ENCODE measurements at regions not wholly inside any gene's neighbourhood (a gene's known extent, or its start where the extent isn't known, plus 50 kb on each side); places are given as distances from the start of the nearest gene placed in this dataset.

DNA sequence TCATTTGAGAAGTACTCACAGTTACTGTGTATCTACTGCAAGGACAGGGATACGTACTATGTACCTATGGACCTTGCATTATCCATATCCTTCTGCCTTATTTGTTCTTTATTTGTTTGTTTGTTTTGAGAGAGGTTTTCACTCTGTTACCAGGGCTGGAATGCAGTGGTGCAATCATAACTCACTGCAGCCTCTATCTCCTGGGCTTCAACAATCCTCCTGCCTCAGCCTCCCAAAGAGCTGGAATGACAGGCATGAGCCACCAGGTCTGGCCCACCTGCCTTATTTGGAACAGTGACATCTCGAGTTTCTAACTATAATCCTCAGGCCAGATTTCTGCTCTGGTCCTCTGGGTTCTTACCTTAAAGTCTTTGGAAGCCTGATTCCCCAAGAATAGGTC lies 395.5 kb upstream of the PKN2 start:
- Histone ChIP-seq H3K9me3 (ENCODE audit: low read depth, low read length) (no peaks in the 10 kb centered on the region), H3K27me3 (ENCODE audit: insufficient read depth, low read length) (no peaks in the 10 kb centered on the region), H3K4me3 (ENCODE audit: low read length) (no peak overlapping the region), H3K4me1 (ENCODE audit: insufficient read depth, low read length) (no peaks in the 10 kb centered on the region)

DNA sequence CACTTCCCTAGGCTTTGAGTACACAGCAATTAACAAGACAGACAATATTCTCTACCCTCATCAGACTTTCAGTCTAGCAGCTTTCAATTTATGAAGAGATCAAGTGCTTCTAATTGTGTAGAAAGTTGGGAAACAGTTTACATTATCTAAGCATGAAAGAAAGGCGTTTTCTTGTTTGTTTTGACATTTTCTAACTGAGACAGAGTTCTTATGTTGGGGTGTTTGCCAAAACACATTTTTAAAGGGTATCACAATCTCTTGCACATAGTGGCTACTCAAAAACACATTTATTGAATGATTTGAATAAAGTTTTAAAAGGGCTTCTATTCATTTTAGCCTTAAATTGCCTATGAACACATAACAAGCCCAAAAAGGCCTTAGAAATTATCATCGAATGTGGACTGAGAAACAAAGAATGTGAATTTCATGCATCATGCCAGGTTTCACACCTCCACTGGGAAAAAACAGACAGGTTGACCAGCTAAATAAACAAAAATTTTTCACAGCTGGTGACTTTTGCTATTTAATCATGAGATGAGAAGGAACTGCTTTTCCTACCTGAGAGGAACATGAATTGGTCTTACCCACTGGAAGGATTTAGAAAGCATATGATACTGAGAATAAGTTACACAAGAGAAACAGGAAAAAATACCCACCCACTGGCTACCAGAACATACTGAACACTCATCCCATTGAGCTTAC lies 394.5 kb upstream of the PKN2 start:
- no peaks in the 10 kb centered on the region for H3K9me3 ChIP-seq (ENCODE audit: low read depth, low read length)
- no peaks in the 10 kb centered on the region for H3K4me1 ChIP-seq (ENCODE audit: insufficient read depth, low read length)
- no peaks in the 10 kb centered on the region for H3K27me3 ChIP-seq (ENCODE audit: insufficient read depth, low read length)
- H3K4me3 ChIP-seq (ENCODE audit: low read length): no peak overlapping the region

DNA sequence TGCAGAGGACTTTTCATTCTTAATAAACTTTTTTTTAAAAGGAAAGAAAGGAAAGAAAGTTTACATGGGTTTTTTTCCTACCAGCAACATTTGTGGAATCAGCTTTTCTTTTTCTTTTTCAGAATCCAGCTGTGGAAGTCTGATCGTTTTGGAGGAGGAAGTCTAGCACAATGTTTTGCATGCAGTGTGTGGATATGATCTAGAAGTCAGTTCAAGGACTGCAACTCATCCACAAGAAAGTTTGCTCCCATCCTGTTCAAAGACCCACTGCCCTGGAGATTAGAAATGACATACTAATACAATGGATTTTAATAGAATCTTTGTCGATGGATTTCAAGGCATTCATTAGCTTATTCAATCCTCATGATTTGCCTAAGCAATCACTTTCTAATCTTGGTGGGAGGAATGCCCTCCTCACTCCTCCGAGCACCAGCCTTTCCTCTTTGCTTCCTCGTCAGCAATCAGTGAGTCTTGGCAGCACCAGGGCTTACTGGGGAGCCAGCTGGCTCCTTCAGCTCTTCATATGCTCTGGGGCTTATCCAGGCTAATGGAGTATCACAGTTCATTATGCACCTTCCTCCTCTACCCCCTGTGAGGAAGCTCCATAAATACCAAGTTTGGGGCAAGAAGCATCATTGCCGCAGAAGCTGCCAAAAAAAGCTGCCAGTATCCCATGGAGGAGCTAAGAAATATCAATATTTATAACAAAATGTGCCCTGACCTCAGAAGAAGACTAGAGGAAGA lies 392.3 kb upstream of the PKN2 start:
- H3K4me1 ChIP-seq (ENCODE audit: insufficient read depth, low read length): no peaks in the 10 kb centered on the region
- no peaks in the 10 kb centered on the region for H3K9me3 ChIP-seq (ENCODE audit: low read depth, low read length)
- H3K27me3 ChIP-seq (ENCODE audit: insufficient read depth, low read length): no peaks in the 10 kb centered on the region
- H3K4me3 ChIP-seq (ENCODE audit: low read length): no peak overlapping the region

DNA sequence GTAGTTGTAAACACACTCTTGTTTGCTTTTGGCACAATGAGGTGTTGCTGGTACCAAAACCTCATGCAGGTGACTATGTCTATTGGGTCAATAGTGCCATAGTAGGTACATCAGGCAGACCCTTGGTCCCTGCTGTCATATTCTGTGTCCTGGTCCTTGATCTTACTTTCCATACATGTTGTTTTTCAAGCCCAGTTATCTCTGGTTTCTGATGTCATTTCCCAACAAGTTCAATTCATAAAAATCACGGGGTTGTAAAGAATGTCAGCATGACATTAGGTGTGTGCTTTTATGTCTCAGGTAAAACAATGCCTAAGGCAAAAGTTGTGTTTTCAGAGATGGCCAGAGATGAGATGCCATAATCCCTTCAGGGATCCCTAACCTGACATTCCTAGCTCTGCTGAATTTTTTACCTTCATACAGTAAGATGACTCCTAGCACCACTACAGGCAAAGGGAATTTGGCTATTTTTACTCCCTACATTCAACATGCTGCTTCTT lies 390.3 kb upstream of the PKN2 start:
- no peak overlapping the region for H3K4me3 ChIP-seq (ENCODE audit: low read length)
- H3K4me1 ChIP-seq (ENCODE audit: insufficient read depth, low read length): no peaks in the 10 kb centered on the region
- H3K27me3 ChIP-seq (ENCODE audit: insufficient read depth, low read length): no peaks in the 10 kb centered on the region
- no peaks in the 10 kb centered on the region for H3K9me3 ChIP-seq (ENCODE audit: low read depth, low read length)

DNA sequence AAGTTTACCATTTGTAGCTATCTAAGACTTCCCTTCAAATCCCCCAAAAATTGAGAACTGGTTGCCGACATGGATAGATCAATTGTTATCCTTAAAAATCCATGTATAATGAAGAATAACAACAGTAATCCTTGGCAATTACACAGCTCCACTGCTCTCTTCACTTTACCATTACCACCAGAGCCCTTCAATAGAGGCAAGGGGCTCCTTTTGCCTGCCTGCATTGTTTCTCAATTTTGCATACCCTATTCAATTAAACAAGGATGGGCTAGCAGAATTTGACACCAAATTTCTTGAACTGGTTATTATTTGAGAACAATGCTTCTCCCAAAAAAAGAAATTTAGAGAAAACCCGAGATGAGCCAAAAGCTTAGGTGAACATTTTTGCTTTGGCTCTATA lies 387.8 kb upstream of the PKN2 start:
- H3K27me3 ChIP-seq (ENCODE audit: insufficient read depth, low read length): no peaks in the 10 kb centered on the region
- no peaks in the 10 kb centered on the region for H3K9me3 ChIP-seq (ENCODE audit: low read depth, low read length)
- H3K4me3 ChIP-seq (ENCODE audit: low read length): no peak overlapping the region
- H3K4me1 ChIP-seq (ENCODE audit: insufficient read depth, low read length): no peaks in the 10 kb centered on the region

DNA sequence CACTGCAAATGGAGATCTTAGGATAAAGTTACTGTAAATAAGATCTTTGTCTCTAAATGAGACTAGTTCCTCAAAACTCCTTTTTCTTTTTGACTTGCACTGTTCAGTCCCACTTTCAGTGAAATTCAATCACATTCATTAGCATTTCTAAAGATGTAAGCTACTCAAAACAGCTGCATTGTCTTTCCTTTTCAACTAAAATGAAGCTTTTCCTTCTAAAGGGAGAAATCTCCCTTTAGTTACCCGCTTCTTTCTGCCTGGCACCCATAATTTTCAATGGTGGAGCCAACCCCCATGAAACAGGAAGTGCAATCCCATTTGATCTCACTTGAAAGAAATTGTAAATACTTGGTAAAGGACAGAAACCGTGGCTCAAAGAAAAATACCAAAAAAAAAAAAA lies 387.4 kb upstream of the PKN2 start:
- H3K27me3 ChIP-seq (ENCODE audit: insufficient read depth, low read length): no peaks in the 10 kb centered on the region

DNA sequence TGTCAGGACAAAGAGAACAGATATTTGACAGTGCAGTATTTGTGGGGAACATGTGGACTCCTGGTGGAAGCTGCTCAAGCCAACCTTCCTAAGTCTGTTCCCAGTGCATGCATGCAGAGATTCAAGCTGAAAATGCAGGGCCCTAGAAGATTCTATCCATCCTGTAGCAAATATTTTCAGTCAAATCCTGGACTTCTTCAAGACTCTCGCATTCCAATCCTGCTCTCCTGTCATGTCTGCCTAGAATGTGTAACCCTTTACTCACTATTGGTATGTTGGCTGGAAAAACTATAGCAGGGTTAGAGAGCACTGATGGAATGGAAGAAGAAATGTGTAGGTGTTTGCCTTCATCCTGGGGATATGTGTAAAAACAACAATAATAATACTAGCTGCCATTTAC lies 385.6 kb upstream of the PKN2 start:
- Histone ChIP-seq H3K27me3 (ENCODE audit: insufficient read depth, low read length) (no peaks in the 10 kb centered on the region), H3K4me3 (ENCODE audit: low read length) (no peak overlapping the region), H3K9me3 (ENCODE audit: low read depth, low read length) (no peaks in the 10 kb centered on the region), H3K4me1 (ENCODE audit: insufficient read depth, low read length) (no peaks in the 10 kb centered on the region)

More for the DNA sequence above, 387.4 kb upstream of the PKN2 start:
- no peaks in the 10 kb centered on the region for H3K9me3 ChIP-seq (ENCODE audit: low read depth, low read length)
- no peak overlapping the region for H3K4me3 ChIP-seq (ENCODE audit: low read length)
- no peaks in the 10 kb centered on the region for H3K4me1 ChIP-seq (ENCODE audit: insufficient read depth, low read length)

DNA sequence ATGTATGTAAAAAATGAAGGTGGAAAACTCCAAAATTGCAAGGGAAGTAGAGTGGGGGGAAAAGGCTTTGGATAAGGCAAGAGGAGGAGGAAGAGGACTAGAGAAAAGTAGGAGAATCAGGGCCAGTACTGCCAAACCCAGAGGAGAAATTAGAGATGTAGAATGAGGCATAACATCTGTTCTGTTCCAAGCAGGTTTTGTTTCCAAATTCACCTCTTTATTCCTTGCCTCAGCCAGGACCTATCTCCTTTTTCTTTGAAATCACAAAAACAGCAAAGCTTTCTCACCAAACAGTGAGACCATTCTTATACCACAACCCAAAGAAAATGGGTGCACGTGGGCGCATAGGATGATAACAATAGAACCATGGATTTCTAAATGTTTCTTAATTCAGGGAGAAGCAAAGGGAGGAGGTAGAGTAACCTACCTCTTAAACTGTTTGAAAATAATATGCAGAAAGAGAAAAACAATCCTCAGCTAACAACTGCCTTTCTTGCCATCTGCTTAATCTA lies 383.3 kb upstream of the PKN2 start:
- no peaks in the 10 kb centered on the region for H3K4me1 ChIP-seq (ENCODE audit: insufficient read depth, low read length)
- no peaks in the 10 kb centered on the region for H3K9me3 ChIP-seq (ENCODE audit: low read depth, low read length)
- no peaks in the 10 kb centered on the region for H3K27me3 ChIP-seq (ENCODE audit: insufficient read depth, low read length)
- no peak overlapping the region for H3K4me3 ChIP-seq (ENCODE audit: low read length)

DNA sequence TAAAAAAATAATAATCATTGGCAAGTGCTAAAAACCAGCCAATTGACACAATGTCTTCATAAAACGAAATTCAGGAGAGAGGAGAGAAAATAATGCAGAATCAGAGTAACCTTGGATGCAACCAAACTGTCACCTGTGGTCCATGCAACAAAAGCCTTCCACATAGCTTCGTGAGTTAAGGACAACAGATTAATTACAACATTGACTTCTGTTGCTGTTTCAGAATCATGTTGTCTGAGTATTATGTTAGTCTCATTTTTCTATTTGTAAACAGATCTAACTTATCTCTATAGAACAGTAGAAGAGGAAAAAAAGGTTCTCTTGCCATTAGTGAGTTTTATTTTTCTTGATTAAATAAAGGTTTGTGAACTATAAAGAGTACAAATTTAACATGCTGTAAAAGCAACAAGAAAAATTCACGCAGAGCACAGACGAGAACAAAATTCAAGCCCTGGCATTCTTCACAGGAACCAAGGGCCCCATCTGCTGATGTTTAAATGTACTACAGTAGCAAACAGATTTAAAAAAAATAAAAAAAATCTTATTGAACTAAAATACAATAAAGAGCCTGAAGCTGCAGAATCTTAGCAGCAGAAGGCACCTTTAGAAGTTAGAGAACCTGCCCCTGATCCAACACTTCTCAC lies 381.1 kb upstream of the PKN2 start:
- no peaks in the 10 kb centered on the region for H3K4me1 ChIP-seq (ENCODE audit: insufficient read depth, low read length)
- no peaks in the 10 kb centered on the region for H3K27me3 ChIP-seq (ENCODE audit: insufficient read depth, low read length)
- no peak overlapping the region for H3K4me3 ChIP-seq (ENCODE audit: low read length)
- no peaks in the 10 kb centered on the region for H3K9me3 ChIP-seq (ENCODE audit: low read depth, low read length)

DNA sequence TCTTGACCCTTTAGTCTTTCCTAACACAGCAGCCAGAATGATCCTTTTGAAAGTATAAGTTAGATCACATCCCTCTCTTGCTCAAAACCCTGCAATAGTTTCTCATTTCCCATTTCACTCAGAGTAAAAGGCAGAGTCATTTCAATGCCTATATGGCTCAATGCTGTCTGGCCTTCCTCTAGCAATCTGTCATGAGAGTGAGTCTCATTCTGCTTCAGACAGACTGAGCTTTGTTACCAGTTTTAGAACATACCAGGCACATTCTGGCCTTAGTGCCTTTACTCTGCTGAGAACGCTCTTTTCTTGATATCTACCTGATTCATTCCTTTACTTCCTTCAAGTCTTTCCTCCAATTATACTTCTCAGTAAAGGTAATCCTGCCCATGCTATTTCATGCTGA lies 372.8 kb upstream of the PKN2 start:
- Histone ChIP-seq H3K27me3 (ENCODE audit: insufficient read depth, low read length) (no peaks in the 10 kb centered on the region), H3K4me1 (ENCODE audit: insufficient read depth, low read length) (no peaks in the 10 kb centered on the region), H3K4me3 (ENCODE audit: low read length) (no peak overlapping the region), H3K9me3 (ENCODE audit: low read depth, low read length) (no peaks in the 10 kb centered on the region)

DNA sequence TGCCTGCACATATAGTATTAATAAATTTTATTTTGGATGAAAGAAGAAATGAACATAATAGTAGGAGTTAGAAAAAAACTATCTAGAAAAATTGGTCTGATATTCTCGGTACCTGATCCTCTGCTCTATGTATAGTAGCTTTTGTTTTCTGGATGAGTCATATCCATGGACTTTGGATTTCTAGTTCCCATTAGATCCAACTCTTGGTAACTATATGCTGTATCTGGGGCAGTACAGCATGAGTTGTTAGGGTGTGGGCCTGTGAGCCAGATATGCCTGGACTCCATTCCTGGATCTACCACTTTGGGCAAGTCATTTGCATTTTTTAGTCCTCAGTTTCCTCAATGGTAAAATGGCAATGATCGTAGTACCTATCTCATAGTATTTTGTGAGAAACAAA lies 372.2 kb upstream of the PKN2 start:
- Histone ChIP-seq H3K4me1 (ENCODE audit: insufficient read depth, low read length) (no peaks in the 10 kb centered on the region), H3K27me3 (ENCODE audit: insufficient read depth, low read length) (no peaks in the 10 kb centered on the region), H3K4me3 (ENCODE audit: low read length) (no peak overlapping the region), H3K9me3 (ENCODE audit: low read depth, low read length) (no peaks in the 10 kb centered on the region)

DNA sequence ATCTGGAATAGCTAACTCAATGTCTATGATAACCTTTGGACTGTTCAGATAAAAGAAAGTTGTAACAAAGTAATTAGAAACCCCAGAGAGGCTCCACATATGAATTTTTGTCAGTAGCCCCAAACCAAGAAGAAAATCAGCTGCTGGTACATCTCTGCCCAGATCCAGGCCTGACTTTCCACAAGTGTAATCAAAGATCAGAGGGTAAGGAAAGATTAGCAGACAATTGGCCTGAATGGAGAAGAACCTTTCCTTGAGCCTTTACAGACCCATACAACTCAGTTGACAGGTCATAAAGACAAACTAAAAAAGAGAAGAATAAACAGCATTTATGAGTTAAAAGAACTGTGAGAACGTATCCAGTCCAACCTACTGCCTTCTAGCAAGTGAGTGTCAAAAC lies 366.7 kb upstream of the PKN2 start:
- H3K9me3 ChIP-seq (ENCODE audit: low read depth, low read length): no peaks in the 10 kb centered on the region
- no peaks in the 10 kb centered on the region for H3K4me1 ChIP-seq (ENCODE audit: insufficient read depth, low read length)
- no peak overlapping the region for H3K4me3 ChIP-seq (ENCODE audit: low read length)
- H3K27me3 ChIP-seq (ENCODE audit: insufficient read depth, low read length): no peaks in the 10 kb centered on the region

DNA sequence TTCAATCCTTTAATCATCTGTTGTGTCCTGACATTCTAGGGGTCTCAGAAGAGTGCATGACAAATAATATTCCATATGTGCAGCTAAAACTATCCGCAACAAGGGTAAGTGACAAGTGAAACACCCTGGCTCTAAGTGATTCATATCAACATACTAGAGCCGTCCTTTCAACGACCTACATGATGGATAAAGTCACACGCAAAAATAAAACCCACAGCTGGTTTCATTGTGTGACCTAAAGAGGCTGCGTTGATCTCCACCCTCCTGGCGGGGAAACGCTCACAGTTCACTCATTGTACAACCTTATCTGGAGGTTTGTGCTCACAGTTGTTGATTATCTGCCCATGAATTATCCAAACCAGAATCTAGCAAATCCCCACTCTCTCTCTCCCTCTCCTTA lies 365.3 kb upstream of the PKN2 start:
- no peaks in the 10 kb centered on the region for H3K9me3 ChIP-seq (ENCODE audit: low read depth, low read length)
- no peaks in the 10 kb centered on the region for H3K27me3 ChIP-seq (ENCODE audit: insufficient read depth, low read length)

DNA sequence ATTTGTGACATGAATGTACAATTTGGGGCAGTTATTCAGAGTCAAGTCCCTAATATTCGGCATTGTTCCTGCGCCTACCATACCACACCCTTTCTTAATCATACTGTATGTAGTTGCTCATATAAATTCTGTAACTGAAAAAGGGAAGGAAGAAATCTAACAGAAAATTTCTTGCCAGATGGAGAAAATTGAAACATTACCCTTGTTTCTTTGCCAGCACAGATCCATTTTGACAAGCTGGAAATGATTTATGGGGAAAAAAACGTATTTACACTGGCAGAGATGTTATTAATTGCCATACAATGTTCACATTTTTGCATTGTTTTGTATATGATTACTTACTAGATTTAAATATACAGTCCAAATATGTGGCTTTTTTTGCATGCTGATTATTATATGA lies 363.8 kb upstream of the PKN2 start:
- no peaks in the 10 kb centered on the region for H3K9me3 ChIP-seq (ENCODE audit: low read depth, low read length)
- H3K4me1 ChIP-seq (ENCODE audit: insufficient read depth, low read length): no peaks in the 10 kb centered on the region
- no peak overlapping the region for H3K4me3 ChIP-seq (ENCODE audit: low read length)
- no peaks in the 10 kb centered on the region for H3K27me3 ChIP-seq (ENCODE audit: insufficient read depth, low read length)

More for the DNA sequence above, 365.3 kb upstream of the PKN2 start:
- Histone ChIP-seq H3K4me1 (ENCODE audit: insufficient read depth, low read length) (no peaks in the 10 kb centered on the region), H3K4me3 (ENCODE audit: low read length) (no peak overlapping the region)

DNA sequence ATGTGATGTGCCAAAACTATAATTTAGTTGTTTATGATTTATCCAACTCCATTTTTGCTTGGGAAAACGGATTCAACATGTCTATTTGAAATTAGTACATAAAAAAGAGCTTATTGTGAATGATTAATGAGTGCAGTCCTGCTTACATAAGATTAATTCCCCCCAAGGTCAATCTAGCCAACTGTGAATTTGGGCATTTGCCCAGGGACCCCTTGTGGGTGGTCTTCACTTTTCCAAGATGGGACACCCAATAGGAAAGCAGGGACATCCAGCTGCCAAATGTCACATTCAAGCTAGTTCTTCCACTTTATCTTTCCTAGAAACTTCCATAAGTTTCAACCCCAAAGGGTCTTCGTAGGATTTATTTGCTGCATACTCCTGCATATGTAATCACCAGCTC lies 362.4 kb upstream of the PKN2 start:
- Histone ChIP-seq H3K4me3 (ENCODE audit: low read length) (no peak overlapping the region), H3K9me3 (ENCODE audit: low read depth, low read length) (no peaks in the 10 kb centered on the region), H3K27me3 (ENCODE audit: insufficient read depth, low read length) (no peaks in the 10 kb centered on the region), H3K4me1 (ENCODE audit: insufficient read depth, low read length) (no peaks in the 10 kb centered on the region)

Measured in mononuclear cell (primary cell).